ENCODE measurements at regions not wholly inside any gene's neighbourhood (a gene's known extent, or its start where the extent isn't known, plus 50 kb on each side); places are given as distances from the start of the nearest gene placed in this dataset.

DNA sequence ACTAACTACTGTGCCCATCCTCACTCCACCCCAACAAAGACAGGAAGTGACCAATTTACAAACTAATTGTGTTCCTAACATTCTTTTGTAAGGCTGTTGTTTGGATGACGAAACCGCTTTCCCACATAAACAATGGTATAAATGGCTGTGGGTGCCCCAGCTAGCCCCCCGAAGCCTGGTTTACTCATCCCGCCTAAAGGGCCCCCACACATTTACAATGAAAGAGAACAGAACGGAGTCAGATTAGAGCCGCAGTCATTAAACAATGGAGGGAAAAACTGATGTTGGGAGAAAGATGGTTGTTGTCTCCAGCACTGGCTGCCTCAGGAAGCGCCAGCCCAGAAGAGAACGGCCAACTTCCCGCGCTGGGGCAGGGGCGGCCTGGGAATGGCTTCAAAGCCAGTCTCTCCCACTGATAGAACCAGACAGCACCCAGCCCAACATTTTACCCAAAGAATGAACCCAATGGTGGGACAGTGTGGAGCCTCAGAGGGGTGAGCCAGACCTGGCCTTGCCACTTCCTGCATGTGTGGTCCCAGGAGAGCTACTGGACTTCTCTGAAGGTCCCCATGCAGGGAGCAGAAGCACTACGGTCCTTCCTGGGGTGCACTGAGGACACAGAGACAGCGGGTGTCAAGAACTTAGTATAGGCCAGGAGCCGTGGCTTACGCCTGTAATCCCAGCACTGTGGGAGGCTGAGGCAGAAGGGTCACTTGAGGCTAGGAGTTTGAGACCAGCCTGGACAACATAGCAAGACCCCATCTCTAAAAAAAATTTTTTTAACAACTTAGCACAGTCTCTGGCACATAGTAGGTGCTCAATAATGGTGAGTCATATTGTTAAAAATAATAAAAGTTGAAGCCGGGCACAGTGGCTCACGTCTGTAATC lies 75.8 kb upstream of the GATA2 start:
- TF ChIP-seq, protein P1, sequence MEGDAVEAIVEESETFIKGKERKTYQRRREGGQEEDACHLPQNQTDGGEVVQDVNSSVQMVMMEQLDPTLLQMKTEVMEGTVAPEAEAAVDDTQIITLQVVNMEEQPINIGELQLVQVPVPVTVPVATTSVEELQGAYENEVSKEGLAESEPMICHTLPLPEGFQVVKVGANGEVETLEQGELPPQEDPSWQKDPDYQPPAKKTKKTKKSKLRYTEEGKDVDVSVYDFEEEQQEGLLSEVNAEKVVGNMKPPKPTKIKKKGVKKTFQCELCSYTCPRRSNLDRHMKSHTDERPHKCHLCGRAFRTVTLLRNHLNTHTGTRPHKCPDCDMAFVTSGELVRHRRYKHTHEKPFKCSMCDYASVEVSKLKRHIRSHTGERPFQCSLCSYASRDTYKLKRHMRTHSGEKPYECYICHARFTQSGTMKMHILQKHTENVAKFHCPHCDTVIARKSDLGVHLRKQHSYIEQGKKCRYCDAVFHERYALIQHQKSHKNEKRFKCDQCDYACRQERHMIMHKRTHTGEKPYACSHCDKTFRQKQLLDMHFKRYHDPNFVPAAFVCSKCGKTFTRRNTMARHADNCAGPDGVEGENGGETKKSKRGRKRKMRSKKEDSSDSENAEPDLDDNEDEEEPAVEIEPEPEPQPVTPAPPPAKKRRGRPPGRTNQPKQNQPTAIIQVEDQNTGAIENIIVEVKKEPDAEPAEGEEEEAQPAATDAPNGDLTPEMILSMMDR (IDR thresholded peaks at IDR 0.05): no peak
- TF ChIP-seq EZH2 (IDR thresholded peaks at IDR 0.05; ENCODE audit: borderline replicate concordance, insufficient read depth, low read depth, low read length, poor library complexity, severe bottlenecking): no peak
